ENCODE measurements at regions not wholly inside any gene's neighbourhood (a gene's known extent, or its start where the extent isn't known, plus 50 kb on each side); places are given as distances from the start of the nearest gene placed in this dataset.

- Histone ChIP-seq H3K4me2 (ENCODE audit: low read length) (peak overlapping the region; percentile 1; the same call in 1 of the 2 replicates), H3K27ac (ENCODE audit: low read depth, low read length) (no peak overlapping the region)
- POLR2A ChIA-PET = no interaction called here
Measured at GRCh38 chr9:108184941-108185340, 670.8 kb downstream of the ACTL7B start.

DNA sequence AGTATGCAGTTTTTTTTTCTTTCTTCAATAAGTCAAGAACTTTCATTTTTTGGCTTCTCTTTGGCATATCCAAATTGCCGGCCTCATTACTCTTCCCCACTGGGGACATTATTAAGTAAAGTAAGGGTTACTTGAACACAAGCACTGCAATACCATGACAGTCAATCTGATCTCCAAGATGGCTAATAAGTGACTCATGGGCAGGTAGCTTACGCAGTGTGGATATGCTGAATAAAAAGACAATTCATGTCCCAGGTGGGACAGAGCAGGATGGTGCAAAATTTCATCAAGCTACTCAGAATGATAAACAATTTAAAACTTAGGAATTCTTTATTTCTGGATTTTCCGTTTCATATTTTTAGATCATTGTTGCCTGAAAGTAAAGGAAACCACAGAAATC lies 671.8 kb downstream of the ACTL7B start:
- no peaks in the 10 kb centered on the region for H3K9me3 ChIP-seq (ENCODE audit: control insufficient read depth in 1 of 2, insufficient read depth in 1 of 2, low read depth in 1 of 2, low read length in 2 of 2)
- ATAC-seq (no peak), DNase-seq (ENCODE audit: low read depth, low spot score) (no peak)
- H3K27ac ChIP-seq (ENCODE audit: low read depth, low read length) = no peak overlapping the region
- no peak overlapping the region for H2AFZ ChIP-seq (ENCODE audit: low read depth, low read length, poor library complexity, severe bottlenecking)
- H3K4me2 ChIP-seq (ENCODE audit: low read length) = no peak overlapping the region
- H3K9ac ChIP-seq (ENCODE audit: low read length) = no peak overlapping the region
- no peaks in the 10 kb centered on the region for H3K9me2 ChIP-seq (ENCODE audit: insufficient read depth)
- ChIA-PET POLR2A (no interaction called here), CTCF (no interaction called here), RAD21 (ENCODE audit: low non-redundant PET in 1 of 2, low total read pairs in 2 of 2, uncharacterized antibody in 2 of 2, unreplicated experiment in 2 of 2) (no interaction called here)
- H4K20me1 ChIP-seq (ENCODE audit: insufficient read depth) = no peaks in the 10 kb centered on the region
- H3K4me3 ChIP-seq (replicated peaks in 1 of 2; ENCODE audit: low read depth in 1 of 2, low read length in 2 of 2) = no peak overlapping the region
- H3K27me3 ChIP-seq (ENCODE audit: insufficient read depth, low read length) = no peaks in the 10 kb centered on the region
- intact Hi-C loops (cut with micrococcal nuclease) = no loop called here
- no TSS peak for BruUV-seq (replicated peaks)
- no peaks in the 10 kb centered on the region for H3K79me2 ChIP-seq (ENCODE audit: insufficient read depth, low read length)
- H3K4me1 ChIP-seq (ENCODE audit: control insufficient read depth in 1 of 2, insufficient read depth in 2 of 2, low read length in 2 of 2) = peaks cover 0 to 11% of the 10 kb centered on the region in 2 experiments; a peak in 2 of 4 replicates
- no peaks in the 10 kb centered on the region for H3K36me3 ChIP-seq (ENCODE audit: control insufficient read depth in 1 of 2, insufficient read depth in 2 of 2, low read length in 2 of 2)
- TF ChIP-seq EZH2 (IDR thresholded peaks at IDR 0.05) (no peak), CBX3 (IDR thresholded peaks at IDR 0.05; ENCODE audit: low read depth) (no peak), CEBPB (IDR thresholded peaks at IDR 0.05; ENCODE audit: low read depth) (no peak), RAD21 (IDR thresholded peaks at IDR 0.05; ENCODE audit: low read depth) (no peak), FOSL1 (IDR thresholded peaks at IDR 0.05; ENCODE audit: low read depth) (no peak), ELF1 (IDR thresholded peaks at IDR 0.05; ENCODE audit: borderline replicate concordance, low read depth) (no peak), MAX (IDR thresholded peaks at IDR 0.05) (no peak), POLR2A (IDR thresholded peaks at IDR 0.05; ENCODE audit: borderline replicate concordance, extremely low read depth, insufficient read depth, insufficient read length) (no peak), SIN3A (IDR thresholded peaks at IDR 0.05; ENCODE audit: low read depth) (no peak), POLR2AphosphoS5 (IDR thresholded peaks at IDR 0.05; ENCODE audit: low read depth, low read length) (no peak), REST (IDR thresholded peaks at IDR 0.05; ENCODE audit: low read depth) (no peak), EZH2phosphoT487 (IDR thresholded peaks at IDR 0.05; ENCODE audit: borderline replicate concordance) (no peak)
- TF ChIP-seq, protein P1, sequence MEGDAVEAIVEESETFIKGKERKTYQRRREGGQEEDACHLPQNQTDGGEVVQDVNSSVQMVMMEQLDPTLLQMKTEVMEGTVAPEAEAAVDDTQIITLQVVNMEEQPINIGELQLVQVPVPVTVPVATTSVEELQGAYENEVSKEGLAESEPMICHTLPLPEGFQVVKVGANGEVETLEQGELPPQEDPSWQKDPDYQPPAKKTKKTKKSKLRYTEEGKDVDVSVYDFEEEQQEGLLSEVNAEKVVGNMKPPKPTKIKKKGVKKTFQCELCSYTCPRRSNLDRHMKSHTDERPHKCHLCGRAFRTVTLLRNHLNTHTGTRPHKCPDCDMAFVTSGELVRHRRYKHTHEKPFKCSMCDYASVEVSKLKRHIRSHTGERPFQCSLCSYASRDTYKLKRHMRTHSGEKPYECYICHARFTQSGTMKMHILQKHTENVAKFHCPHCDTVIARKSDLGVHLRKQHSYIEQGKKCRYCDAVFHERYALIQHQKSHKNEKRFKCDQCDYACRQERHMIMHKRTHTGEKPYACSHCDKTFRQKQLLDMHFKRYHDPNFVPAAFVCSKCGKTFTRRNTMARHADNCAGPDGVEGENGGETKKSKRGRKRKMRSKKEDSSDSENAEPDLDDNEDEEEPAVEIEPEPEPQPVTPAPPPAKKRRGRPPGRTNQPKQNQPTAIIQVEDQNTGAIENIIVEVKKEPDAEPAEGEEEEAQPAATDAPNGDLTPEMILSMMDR (IDR thresholded peaks at IDR 0.05 in 2 of 3, conservative IDR thresholded peaks at IDR 0.05 in 1 of 3; ENCODE audit: borderline replicate concordance in 1 of 3, insufficient read depth in 1 of 3, low read depth in 2 of 3, low read length in 2 of 3) = no peak
- TF ChIP-seq, protein P2, sequence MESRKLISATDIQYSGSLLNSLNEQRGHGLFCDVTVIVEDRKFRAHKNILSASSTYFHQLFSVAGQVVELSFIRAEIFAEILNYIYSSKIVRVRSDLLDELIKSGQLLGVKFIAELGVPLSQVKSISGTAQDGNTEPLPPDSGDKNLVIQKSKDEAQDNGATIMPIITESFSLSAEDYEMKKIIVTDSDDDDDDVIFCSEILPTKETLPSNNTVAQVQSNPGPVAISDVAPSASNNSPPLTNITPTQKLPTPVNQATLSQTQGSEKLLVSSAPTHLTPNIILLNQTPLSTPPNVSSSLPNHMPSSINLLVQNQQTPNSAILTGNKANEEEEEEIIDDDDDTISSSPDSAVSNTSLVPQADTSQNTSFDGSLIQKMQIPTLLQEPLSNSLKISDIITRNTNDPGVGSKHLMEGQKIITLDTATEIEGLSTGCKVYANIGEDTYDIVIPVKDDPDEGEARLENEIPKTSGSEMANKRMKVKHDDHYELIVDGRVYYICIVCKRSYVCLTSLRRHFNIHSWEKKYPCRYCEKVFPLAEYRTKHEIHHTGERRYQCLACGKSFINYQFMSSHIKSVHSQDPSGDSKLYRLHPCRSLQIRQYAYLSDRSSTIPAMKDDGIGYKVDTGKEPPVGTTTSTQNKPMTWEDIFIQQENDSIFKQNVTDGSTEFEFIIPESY (IDR thresholded peaks at IDR 0.05; ENCODE audit: extremely low read depth, insufficient replicate concordance, low read length) = no peak

More at GRCh38 chr9:108184941-108185340, 670.8 kb downstream of the ACTL7B start:
- Histone ChIP-seq H3K9ac (ENCODE audit: low read length) (no peak overlapping the region), H3K27me3 (ENCODE audit: insufficient read depth, low read length) (no peaks in the 10 kb centered on the region), H3K79me2 (ENCODE audit: insufficient read depth, low read length) (no peaks in the 10 kb centered on the region), H2AFZ (ENCODE audit: low read depth, low read length, poor library complexity, severe bottlenecking) (no peak overlapping the region), H3K9me3 (ENCODE audit: control insufficient read depth in 1 of 2, insufficient read depth in 1 of 2, low read depth in 1 of 2, low read length in 2 of 2) (no peaks in the 10 kb centered on the region), H3K9me2 (ENCODE audit: insufficient read depth) (no peaks in the 10 kb centered on the region), H3K36me3 (ENCODE audit: control insufficient read depth in 1 of 2, insufficient read depth in 2 of 2, low read length in 2 of 2) (no peaks in the 10 kb centered on the region), H3K4me1 (ENCODE audit: control insufficient read depth in 1 of 2, insufficient read depth in 2 of 2, low read length in 2 of 2) (peaks cover 0 to 11% of the 10 kb centered on the region in 2 experiments; a peak in 2 of 4 replicates), H3K4me3 (replicated peaks in 1 of 2; ENCODE audit: low read depth in 1 of 2, low read length in 2 of 2) (no peak overlapping the region), H4K20me1 (ENCODE audit: insufficient read depth) (no peaks in the 10 kb centered on the region)
- ChIA-PET CTCF (no interaction called here), RAD21 (ENCODE audit: low non-redundant PET in 1 of 2, low total read pairs in 2 of 2, uncharacterized antibody in 2 of 2, unreplicated experiment in 2 of 2) (no interaction called here)
- BruUV-seq (replicated peaks) = no TSS peak
- no peak for DNase-seq (ENCODE audit: low read depth, low spot score)
- peak; percentile 78 for ATAC-seq
- TF ChIP-seq EZH2 (IDR thresholded peaks at IDR 0.05) = no peak
- intact Hi-C loops (cut with micrococcal nuclease) = no loop called here

Measured in HCT116 (cell line).